WERI-Rb-1 (cell line): ENCODE measurements at regions not wholly inside any gene's neighbourhood (a gene's known extent, or its start where the extent isn't known, plus 50 kb on each side); places are given as distances from the start of the nearest gene placed in this dataset.

Source experiments
- DNase-seq: peaks from one replicate; pipeline ENCODE4 v3.0.0-alpha.2; 2020
- H3K27ac ChIP-seq: fragments of 250-450 bp; sonication (Bioruptor Pico); 2 replicates; pipeline ENCODE4 v1.5.1; 2020; ENCODE audit warnings: mild to moderate bottlenecking, moderate library complexity
- H3K27me3 ChIP-seq: fragments of 250-450 bp; sonication (Bioruptor Pico); 2 replicates; pipeline ENCODE4 v1.5.1; 2021; ENCODE audit warnings: mild to moderate bottlenecking, low read depth, moderate library complexity; ENCODE audit not compliant: insufficient read depth, severe bottlenecking
- H3K36me3 ChIP-seq: fragments of 250-450 bp; sonication (Bioruptor Pico); 2 replicates; pipeline ENCODE4 v1.5.1; 2020; ENCODE audit warnings: mild to moderate bottlenecking, moderate library complexity
- H3K4me3 ChIP-seq: 2 replicates; pipeline ENCODE4 v1.5.1; 2011; ENCODE audit warnings: low read depth, mild to moderate bottlenecking, control low read depth, low read length
- H3K9me3 ChIP-seq: fragments of 250-450 bp; sonication (Bioruptor Pico); 2 replicates; pipeline ENCODE4 v1.5.1; 2021; ENCODE audit warnings: mild to moderate bottlenecking, moderate library complexity; ENCODE audit not compliant: severe bottlenecking
- CTCF ChIP-seq: IDR thresholded peaks from 2 replicates; pipeline ENCODE4 v1.5.1; 2011; ENCODE audit warnings: low read depth, mild to moderate bottlenecking, control low read depth, inconsistent platforms, low read length

DNA sequence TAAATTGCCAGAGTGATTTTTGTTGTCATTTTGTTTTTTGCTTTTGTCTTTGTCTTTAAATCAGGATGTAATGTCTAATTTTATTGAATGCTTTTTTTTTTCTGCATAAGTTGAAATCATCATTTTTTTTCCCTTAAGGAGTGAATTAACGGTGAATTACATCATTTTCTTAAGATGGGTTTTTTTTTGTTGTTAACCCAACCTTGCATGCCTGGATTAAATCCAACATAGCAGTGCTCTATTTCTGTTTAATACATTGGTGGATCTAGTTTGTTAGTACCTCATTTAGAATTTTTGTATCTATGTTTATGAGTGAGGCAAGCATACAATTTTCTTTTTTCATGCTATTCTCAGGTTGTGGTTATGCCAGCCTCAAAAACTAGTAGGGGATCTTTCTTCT is 186.4 kb upstream of the TMC3 start:
- Histone ChIP-seq H3K27me3 (no peaks in the 10 kb centered on the region), H3K36me3 (no peaks in the 10 kb centered on the region), H3K9me3 (no peaks in the 10 kb centered on the region), H3K4me3 (no peak overlapping the region), H3K27ac (no peak overlapping the region)
- DNase-seq, result no peak
- no peak for TF ChIP-seq CTCF

DNA sequence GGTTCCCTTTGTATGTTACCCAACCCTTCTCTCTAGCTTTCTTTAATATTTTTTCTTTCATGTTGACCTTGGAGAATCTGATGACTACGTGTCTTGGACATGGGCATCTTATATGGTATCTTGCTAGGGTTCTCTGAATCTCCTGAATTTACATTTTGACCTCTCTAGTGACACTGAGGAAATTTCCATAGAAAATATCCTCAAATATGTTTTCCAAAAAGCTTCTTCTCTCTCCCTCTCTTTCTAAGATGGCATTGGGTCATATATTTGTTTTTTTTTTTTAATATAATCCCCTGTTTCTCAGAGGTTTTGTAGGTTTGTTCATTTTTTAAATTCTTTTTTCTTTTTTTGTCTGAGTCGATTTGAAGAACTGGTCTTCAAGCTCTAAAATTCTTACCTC is 184.0 kb upstream of the TMC3 start:
- Histone ChIP-seq H3K9me3 (no peaks in the 10 kb centered on the region), H3K27me3 (no peaks in the 10 kb centered on the region), H3K4me3 (no peak overlapping the region), H3K36me3 (no peaks in the 10 kb centered on the region), H3K27ac (no peak overlapping the region)
- no peak for TF ChIP-seq CTCF
- DNase-seq, result no peak

DNA sequence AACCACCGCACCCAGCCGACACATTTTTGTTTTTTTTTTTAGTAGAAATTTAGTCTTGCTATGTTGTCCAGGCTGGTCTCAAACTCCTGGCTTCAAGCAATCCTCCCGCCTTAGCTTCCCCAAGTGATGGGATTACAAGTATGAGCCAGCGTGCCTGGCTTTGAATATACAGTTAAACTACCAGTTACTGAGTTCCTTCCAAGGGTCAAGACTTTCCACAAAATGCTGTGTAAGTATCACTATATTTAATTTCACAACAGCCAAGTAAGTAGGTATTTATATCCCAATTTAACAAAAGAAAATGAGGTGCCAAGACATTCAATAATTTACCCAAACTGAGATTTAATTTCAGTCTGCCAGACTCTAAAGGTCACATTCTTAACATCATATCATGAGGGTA is 181.3 kb upstream of the TMC3 start:
- no peaks in the 10 kb centered on the region for H3K27me3 ChIP-seq
- TF ChIP-seq CTCF, result no peak

DNA sequence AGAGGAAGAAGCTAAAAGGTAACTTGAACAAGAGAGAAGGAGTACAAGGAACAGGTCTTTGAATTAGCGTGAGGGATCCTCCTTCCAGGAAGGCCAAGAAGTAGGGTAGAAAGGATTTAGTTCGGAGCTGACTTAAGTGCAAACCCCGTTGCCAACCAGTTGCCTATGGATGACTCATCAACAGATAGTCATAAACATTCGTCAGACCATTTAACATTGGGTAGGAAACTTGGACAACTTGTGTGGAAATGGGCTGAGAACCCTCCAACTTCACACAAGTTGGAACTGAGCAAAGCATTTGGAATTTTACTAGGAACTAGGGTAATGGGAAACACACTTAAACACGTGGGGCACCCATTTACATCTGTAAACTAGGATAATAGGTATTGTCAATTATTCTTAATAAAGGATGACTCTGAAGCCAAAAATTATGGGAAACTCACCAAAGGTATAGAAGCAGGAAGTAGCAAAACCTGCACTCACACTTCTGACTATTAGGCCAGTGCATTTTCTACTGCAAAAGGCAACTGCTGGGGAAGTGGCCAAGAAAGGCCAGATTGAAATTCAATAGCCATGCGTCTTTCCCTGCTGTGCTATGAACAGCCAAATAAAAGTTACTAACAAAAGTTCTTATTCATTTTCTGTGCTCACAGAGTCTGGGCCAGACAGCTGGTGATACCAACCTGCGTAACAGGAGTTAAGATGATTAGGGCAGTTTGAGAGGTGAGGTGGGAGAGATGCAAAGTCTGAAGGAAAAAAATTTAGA is 174.5 kb upstream of the TMC3 start:
- H3K36me3 ChIP-seq, result no peaks in the 10 kb centered on the region

More for the DNA sequence above, 181.3 kb upstream of the TMC3 start:
- Histone ChIP-seq H3K36me3 (no peaks in the 10 kb centered on the region), H3K27ac (no peak overlapping the region), H3K4me3 (no peak overlapping the region), H3K9me3 (no peaks in the 10 kb centered on the region)
- DNase-seq, result no peak

GRCh38 chr15:81547521-81548132 is 173.6 kb upstream of the TMC3 start:
- Histone ChIP-seq H3K9me3 (no peaks in the 10 kb centered on the region), H3K36me3 (no peaks in the 10 kb centered on the region), H3K27me3 (no peaks in the 10 kb centered on the region), H3K27ac (no peak overlapping the region), H3K4me3 (no peak overlapping the region)
- no peak for DNase-seq
- no peak for TF ChIP-seq CTCF

More for the DNA sequence above, 174.5 kb upstream of the TMC3 start:
- no peaks in the 10 kb centered on the region for H3K9me3 ChIP-seq
- no peak overlapping the region for H3K27ac ChIP-seq
- TF ChIP-seq CTCF, result no peak
- no peak for DNase-seq
- H3K4me3 ChIP-seq, result no peak overlapping the region
- no peaks in the 10 kb centered on the region for H3K27me3 ChIP-seq
